ENCODE measurements at regions not wholly inside any gene's neighbourhood (a gene's known extent, or its start where the extent isn't known, plus 50 kb on each side); places are given as distances from the start of the nearest gene placed in this dataset.

DNA sequence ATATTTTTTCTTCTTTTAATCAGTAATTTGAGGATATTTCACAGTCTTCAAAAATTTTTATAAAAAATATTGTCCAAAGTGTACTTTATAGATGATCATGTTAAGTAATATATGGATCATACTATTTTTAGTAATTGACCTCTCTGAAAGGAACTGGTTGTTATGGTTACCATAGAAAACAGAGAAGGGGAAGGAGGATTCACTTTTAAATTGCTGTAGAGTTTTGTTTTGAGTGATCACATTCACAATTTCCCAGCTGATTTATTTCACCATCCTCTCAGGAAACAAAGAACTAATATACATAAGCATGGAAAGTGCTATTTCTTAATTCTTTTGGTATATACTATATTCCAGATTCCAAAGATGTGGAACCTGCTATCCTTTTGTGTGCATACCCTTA is 56.5 kb upstream of the NREP start:
- TF ChIP-seq CTCF (IDR thresholded peaks at IDR 0.05) (no peak), POLR2A (IDR thresholded peaks at IDR 0.05) (no peak)
